ENCODE measurements at regions not wholly inside any gene's neighbourhood (a gene's known extent, or its start where the extent isn't known, plus 50 kb on each side); places are given as distances from the start of the nearest gene placed in this dataset.

DNA sequence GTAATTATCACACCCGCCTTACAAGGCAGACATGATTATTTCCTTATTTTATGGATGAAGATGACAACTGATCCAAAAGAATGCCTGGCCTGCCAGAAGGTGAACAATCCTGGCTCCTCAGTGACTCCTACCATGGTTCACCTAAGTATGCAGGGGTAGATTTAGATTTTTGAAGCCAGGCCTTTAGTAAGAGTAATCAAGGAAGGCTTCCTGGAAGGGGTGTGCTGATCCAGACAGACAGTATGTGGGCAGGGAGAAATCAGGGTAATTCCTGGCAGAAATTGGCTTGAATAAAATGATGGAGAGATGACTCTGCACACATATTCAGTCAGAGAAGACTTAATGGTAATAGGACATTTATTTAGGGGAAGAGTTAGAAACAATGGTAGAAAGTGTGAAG, 637.7 kb upstream of the FANCL start:
- no peak for FAIRE-seq

GRCh38 chr2:58876126-58876525, 635.0 kb upstream of the FANCL start:
- no peak for FAIRE-seq

- no peak for FAIRE-seq
Measured at GRCh38 chr2:58875436-58875835, 634.3 kb upstream of the FANCL start.

- no peak for FAIRE-seq
Measured at GRCh38 chr2:58871469-58872142, 630.5 kb upstream of the FANCL start.

DNA sequence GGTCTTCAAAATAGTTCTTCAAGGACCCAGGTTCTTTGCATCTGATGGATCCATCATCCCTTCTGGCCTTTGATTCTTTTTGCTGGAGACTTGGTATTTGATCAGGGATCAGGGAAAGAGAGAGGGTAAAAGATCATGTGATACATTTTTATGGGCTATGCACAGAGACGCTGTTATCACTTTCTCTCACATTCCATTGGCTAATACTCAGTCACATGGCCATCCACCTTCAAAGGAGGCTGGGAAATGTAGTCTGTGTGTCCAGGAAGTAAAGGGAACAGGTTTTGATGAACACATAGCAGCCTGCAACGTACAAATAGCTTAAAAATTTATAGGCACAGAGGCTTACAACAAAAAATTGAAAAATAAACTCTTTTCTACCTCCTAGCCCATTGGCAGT, 629.6 kb upstream of the FANCL start:
- no peak for FAIRE-seq

DNA sequence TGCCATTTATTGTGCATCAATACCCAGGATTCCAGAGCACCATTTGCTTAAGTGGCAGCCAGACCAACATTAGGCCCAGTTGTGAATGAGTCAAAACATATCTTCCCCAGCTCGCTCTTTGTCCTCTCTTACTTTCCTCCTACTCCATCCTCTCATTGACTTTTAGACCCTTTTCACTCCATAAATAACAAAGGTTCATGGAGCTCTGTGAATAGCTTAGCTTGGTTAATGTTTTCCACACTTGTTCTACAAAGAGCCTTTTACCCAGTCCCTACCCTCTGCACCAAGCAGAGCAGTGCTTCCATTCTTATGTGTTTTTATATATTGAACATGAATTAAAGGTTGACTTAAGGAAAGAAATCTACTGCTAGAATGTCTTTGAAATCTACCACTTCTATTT, 625.8 kb upstream of the FANCL start:
- FAIRE-seq: no peak

DNA sequence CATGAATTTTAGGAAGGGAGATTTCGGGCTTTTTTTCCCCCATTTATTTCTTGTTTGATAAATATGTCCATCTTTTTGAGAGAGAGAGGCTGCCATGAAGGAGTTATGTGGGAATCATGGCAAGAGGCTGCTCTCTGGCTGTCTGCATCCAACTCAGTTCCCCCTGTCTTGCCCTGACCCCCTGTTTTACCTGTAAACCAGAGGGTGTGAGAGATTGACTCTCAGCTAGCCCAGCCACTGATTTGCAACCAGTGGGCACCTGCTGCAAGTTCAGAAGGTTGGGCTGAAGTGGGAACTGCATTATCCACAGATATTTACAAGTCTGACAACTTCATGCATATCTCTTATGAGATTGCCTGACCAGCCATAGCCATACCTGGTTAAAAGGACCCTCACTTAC, 625.4 kb upstream of the FANCL start:
- FAIRE-seq: no peak

DNA sequence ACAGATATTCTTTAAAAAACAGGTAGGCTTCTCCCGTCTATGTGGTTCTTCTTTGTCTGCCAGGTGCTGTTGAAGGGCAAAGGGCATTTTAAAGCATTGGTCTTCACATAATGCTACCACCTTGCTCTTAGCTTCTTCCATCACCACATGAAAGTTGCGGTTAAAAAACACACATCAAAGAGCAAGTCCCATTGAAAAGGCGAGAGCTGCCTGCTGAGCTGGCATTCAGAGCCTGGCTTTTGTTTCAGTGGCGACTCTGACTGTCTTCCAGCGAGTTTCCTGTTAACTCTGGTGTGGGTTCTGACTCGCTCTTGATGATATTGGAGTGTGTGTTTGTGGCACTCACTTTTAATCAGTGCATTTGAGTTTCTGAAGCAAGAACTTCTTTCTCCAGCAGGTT, 624.9 kb upstream of the FANCL start:
- no peak for FAIRE-seq

DNA sequence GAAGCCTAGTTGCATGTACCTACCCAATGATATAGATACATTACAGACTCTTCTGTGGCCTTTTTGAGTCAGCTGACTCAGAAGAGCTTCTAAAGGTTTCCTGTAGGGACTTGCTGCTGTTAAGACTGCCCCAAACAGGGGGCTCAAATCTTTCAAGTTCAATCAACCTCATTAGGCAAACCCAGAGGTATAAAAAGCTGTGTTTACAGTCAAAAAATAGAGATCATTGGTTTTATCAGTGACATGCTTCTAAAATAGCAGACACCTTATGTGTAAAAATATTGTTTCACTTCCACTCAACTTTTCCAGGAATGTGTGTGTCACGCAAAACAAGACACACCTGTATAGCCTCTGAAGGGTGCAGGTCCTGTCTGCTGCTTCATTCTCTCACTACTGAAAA, 624.3 kb upstream of the FANCL start:
- no peak for FAIRE-seq

GRCh38 chr2:58862244-58862643, 621.1 kb upstream of the FANCL start:
- no peak for FAIRE-seq

GRCh38 chr2:58860586-58860985, 619.5 kb upstream of the FANCL start:
- no peak for FAIRE-seq

DNA sequence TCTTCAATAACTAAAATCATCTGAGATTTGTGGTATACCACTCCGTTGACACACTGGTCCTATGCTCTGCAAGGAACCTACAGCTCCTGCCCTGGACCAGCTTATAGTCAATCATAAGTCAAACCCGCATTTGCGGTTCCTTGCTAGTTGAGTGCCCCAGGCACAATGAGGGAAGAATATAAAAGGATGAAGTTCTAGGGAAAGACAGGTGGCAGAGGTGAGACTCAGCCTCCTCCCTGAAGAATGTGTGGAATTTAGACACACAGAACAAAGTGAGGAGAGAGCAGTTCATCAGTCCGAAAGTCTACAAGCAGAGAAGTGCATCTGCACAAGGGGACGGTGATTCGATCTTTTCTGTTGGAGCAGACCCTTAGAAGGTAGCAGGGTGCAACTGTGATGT, 615.0 kb upstream of the FANCL start:
- no peak for FAIRE-seq

DNA sequence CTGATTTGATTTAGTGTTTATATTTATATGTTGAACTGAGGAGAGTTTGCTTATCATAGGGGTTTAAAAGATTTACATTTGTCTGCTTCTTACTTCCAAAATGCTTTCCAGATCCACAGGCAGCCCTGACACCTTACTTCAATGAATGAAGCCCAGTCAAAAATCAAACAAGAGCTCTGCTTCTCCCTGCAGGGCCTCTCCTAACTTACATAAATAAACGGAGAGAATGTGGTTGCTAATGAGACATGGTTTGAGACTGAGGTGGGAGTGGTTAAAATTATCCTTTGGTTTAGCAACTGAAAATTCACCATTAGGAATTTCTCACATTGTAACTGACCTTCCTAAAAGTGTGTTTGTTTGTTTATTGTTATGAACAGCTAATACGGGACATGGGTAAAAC, 612.3 kb upstream of the FANCL start:
- no peak for FAIRE-seq

DNA sequence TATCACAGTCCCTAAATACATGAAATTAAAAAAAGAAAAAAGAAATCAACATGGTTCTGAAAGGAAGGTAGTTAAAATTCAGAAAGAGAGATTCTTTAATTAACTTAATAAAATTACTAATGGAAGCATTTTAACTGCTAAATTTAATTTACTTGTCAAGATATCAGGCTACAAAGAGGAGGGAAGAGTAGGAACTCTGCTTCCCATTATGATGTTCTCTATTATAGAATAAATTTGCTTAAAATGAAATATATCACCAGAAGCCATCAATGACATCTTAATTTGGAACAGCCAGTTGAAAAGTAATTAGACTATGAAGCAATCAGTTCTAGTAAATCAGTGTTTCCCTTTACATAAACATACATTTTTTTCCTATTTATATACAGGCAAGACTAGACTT, 611.8 kb upstream of the FANCL start:
- no peak for FAIRE-seq

DNA sequence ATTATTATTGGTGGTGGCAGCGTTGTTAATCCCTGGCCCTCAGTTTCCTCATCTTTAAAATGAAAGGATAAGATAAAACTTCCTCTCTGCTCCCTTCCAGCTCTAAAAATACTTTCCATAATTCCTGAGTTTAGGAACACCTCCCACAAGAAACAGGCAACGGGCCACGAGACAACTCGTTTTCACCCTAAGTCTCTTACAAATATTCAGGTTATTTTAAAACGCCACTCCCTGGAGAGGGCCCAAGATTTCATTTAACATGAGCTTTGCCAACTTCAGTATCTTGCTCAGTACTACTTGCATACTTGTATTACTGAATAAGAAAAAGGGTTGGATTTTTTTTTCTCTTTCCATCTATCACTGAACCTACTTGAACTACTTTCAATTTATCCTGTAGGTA, 611.1 kb upstream of the FANCL start:
- no peak for FAIRE-seq

DNA sequence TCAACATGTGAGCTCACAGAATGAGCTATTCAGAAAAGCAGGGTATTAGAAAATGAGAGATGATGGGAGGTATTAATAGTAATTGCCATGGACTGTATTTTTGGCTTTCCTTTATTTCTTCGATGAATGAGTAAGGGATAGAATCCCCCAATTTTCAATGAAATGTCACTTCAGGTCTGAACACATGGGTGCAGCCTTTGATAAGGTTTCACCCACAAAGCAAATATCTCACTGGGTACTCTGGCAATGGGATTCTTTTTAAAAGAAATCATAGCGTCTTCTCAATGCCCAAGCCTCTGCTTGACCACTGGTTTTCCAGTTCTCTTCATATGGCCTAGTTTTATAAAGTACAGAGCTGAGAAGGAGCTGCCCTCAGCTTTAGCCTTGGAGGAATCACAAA, 610.5 kb upstream of the FANCL start:
- FAIRE-seq: no peak

DNA sequence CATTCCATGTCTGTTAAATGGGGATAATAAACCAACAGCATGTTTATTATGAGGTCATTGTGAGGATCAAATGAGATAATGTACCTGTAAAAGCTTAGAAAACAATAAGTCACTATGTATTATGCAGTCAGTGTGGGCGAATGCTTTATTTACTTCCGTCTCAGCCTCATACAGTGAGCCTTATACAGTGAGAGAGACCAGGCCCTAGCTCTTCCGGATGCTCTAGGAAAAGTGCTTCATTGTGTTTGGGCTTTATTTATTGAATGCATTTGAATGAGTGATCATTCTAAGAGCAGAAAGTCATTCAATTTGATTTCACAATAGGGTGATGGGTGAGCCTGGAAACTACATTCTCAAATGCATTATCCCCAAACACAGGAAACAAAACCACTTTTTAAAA, 603.9 kb upstream of the FANCL start:
- FAIRE-seq: no peak

GRCh38 chr2:58842501-58843155, 601.5 kb upstream of the FANCL start:
- no peak for FAIRE-seq

GRCh38 chr2:58834404-58834803, 593.3 kb upstream of the FANCL start:
- FAIRE-seq: no peak

- FAIRE-seq: no peak
Measured at GRCh38 chr2:58826795-58827194, 585.7 kb upstream of the FANCL start.

- FAIRE-seq: no peak
Measured at GRCh38 chr2:58812771-58813344, 571.7 kb upstream of the FANCL start.

DNA sequence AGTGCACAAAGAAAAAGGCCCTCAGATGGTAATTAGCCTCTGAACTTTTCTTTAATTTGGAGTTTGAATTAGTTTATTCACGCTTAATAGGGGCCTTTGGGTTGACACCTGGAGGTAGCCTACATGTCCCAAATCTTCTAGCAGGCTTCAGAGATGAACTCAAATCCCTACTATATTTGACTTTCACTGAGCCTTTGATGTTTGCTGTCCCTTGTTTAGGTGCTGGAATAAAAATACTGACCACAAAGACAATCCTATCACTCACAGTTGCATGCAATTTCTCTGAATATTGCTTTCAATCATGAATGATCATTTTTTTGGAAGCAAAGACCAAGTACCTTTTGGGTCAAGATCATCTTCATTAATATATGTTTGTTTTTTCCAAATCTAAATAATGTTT, 564.0 kb upstream of the FANCL start:
- no peak for FAIRE-seq

GRCh38 chr2:58803192-58803591, 562.1 kb upstream of the FANCL start:
- FAIRE-seq: no peak

DNA sequence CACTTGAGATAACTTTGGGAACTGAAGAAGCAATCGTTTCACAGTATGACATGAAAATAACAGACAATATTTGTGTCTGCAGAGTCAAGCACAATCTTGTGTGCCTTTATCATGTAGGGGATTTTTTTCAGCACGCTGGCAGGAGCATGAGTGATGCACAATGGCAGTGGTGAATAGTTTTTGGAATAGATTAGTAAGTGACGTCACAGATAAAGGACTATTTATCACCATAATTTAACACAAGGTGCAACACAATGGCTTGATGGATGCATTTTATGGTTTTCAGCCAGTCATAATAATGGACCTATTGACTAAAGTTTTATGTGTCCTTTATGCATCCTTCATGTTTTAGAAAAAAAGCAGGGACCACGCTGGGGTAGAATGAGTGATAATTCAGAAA, 559.8 kb upstream of the FANCL start:
- FAIRE-seq: no peak
